DMS 273 (cell line): ENCODE measurements at regions not wholly inside any gene's neighbourhood (a gene's known extent, or its start where the extent isn't known, plus 50 kb on each side); places are given as distances from the start of the nearest gene placed in this dataset.
"Not testable (repeated sequence)": the region's sequence is repeated elsewhere in the genome, so short reads cannot be mapped to it uniquely, and the experiment has no call there.

ENCODE experiments used
- DNase-seq: peaks from one replicate; lab custom pipeline; 2025; ENCODE audit not compliant: unreplicated experiment; lab: John Stamatoyannopoulos, UW

- DNase-seq, result no peak
These were observed 361.9 kb downstream of the HLX start for GRCh38 chr1:221241157-221241556.

- peak; percentile 30 for DNase-seq
These were observed 362.3 kb downstream of the HLX start for GRCh38 chr1:221241592-221241991.

GRCh38 chr1:221246067-221246466 is 366.8 kb downstream of the HLX start:
- no peak for DNase-seq

GRCh38 chr1:221246628-221247415 is 367.6 kb downstream of the HLX start:
- DNase-seq, result no peak

GRCh38 chr1:221251580-221251979 is 372.3 kb downstream of the HLX start:
- no peak for DNase-seq

- DNase-seq, result no peak
These were observed 375.6 kb downstream of the HLX start for GRCh38 chr1:221254813-221255212.

- DNase-seq, result no peak
These were observed 377.5 kb downstream of the HLX start for GRCh38 chr1:221256773-221257172.

GRCh38 chr1:221257548-221257947 is 378.3 kb downstream of the HLX start:
- not testable (repeated sequence) for DNase-seq

- DNase-seq, result not testable (repeated sequence)
These were observed 383.4 kb downstream of the HLX start for GRCh38 chr1:221262677-221263076.

GRCh38 chr1:221263831-221264767 is 384.9 kb downstream of the HLX start:
- DNase-seq, result peak; percentile 97

- peak; percentile 68 for DNase-seq
These were observed 385.6 kb downstream of the HLX start for GRCh38 chr1:221264848-221265247.

GRCh38 chr1:221268295-221268694 is 389.1 kb downstream of the HLX start:
- peak; percentile 32 for DNase-seq

GRCh38 chr1:221271701-221272100 is 392.5 kb downstream of the HLX start:
- DNase-seq, result peak; percentile 6

- DNase-seq, result peak; percentile 53
These were observed 393.7 kb downstream of the HLX start for GRCh38 chr1:221272940-221273339.

GRCh38 chr1:221274373-221274772 is 395.1 kb downstream of the HLX start:
- peak; percentile 97 for DNase-seq

GRCh38 chr1:221276896-221277409 is 397.7 kb downstream of the HLX start:
- DNase-seq, result no peak

- DNase-seq, result no peak
These were observed 399.9 kb downstream of the HLX start for GRCh38 chr1:221279146-221279545.

- DNase-seq, result no peak
These were observed 404.3 kb downstream of the HLX start for GRCh38 chr1:221283532-221283931.

- peak; percentile 58 for DNase-seq
These were observed 404.8 kb downstream of the HLX start for GRCh38 chr1:221284028-221284427.

GRCh38 chr1:221284991-221285390 is 405.7 kb downstream of the HLX start:
- DNase-seq, result not testable (repeated sequence)

GRCh38 chr1:221285458-221286210 is 406.4 kb downstream of the HLX start:
- not testable (repeated sequence) for DNase-seq
